GM13976 (cell line): ENCODE measurements at regions not wholly inside any gene's neighbourhood (a gene's known extent, or its start where the extent isn't known, plus 50 kb on each side); places are given as distances from the start of the nearest gene placed in this dataset.

Source experiments
- DNase-seq: peaks from one replicate; pipeline ENCODE4 v3.0.0; 2012; ENCODE audit warnings: low spot score
- in situ Hi-C: fragments of 300-500 bp; cut with MboI; formaldehyde crosslinking; loops from one replicate; pipeline ENCODE4 v1.12.0; 2022; ENCODE audit warnings: low sequenced_read_pairs, mixed read lengths, inconsistent platforms; ENCODE audit not compliant: unreplicated experiment
- TF ChIP-seq, protein P1 (sequence below): IDR thresholded peaks from 2 replicates; pipeline ENCODE4 v1.5.1; 2012; ENCODE audit warnings: borderline replicate concordance, mild to moderate bottlenecking; ENCODE audit not compliant: insufficient read depth; ENCODE audit errors: extremely low read depth, missing control alignments, control extremely low read depth

DNA sequence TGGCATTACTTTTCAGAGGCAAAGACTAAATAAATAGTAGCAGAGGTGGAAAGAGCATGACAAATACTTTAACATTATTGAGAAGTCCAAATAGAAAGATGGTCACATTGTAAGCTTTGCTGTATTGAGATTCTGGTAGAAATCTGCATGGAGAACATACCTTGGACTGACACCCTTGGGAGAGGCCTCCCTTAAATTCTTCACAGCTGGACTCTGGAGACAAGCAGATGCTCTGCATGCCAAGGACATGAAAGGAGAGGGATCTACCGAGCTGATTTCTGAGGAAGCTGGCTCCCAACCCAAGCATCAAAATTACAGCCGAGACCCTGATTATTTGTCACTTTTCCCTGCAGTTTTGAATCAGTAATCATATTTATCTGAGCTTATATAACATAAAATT is 212.5 kb upstream of the COL8A1 start:
- no peak for DNase-seq
- TF ChIP-seq, protein P1, sequence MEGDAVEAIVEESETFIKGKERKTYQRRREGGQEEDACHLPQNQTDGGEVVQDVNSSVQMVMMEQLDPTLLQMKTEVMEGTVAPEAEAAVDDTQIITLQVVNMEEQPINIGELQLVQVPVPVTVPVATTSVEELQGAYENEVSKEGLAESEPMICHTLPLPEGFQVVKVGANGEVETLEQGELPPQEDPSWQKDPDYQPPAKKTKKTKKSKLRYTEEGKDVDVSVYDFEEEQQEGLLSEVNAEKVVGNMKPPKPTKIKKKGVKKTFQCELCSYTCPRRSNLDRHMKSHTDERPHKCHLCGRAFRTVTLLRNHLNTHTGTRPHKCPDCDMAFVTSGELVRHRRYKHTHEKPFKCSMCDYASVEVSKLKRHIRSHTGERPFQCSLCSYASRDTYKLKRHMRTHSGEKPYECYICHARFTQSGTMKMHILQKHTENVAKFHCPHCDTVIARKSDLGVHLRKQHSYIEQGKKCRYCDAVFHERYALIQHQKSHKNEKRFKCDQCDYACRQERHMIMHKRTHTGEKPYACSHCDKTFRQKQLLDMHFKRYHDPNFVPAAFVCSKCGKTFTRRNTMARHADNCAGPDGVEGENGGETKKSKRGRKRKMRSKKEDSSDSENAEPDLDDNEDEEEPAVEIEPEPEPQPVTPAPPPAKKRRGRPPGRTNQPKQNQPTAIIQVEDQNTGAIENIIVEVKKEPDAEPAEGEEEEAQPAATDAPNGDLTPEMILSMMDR: no peak
- in situ Hi-C loops: no loop called here

DNA sequence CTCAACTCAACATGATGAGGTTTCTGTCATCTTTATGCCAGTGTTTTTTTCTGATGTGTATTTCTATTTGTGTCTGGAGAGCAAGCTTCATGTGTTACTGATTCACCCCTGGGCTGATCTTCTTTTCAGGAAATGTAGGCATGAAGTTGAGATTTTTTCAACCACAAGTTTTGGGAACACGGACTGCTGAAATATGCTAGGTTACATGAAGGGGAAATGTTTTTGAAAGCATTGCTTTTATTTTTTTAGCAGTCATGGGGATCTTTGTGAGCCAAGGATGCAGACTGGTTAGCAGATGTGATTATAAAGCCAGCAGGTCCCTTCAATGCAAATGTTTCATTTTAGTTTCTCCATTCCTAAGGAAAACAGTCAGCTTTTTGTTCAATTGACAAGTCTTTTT is 219.3 kb upstream of the COL8A1 start:
- TF ChIP-seq, protein P1: no peak
- DNase-seq: no peak
- in situ Hi-C loops: loop anchor here (10.0 kb wide), 1 partner anchor 86 kb away; no protein-coding TSS in a partner anchor

DNA sequence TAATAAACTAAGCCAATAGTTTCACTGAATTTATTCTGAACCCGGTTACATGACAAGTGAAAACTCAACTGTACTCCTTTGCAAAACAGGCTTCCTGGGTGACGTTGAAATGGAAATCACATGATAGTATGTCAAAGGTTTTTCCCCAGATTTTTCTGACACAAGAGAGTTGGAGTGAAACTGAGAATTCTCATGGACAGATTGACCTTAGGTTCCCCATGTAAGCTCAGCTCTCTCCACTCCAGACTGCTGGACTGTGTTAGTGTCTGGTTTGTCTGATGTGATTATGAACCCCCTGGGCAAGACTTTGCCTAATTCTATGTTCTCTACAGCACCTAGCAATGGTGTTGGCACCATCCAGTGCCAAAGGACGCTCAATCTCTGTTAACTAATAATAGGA is 219.7 kb upstream of the COL8A1 start:
- TF ChIP-seq, protein P1: no peak
- in situ Hi-C loops: loop anchor here (10.0 kb wide), 1 partner anchor 86 kb away; no protein-coding TSS in a partner anchor
- DNase-seq: peak; percentile 60

DNA sequence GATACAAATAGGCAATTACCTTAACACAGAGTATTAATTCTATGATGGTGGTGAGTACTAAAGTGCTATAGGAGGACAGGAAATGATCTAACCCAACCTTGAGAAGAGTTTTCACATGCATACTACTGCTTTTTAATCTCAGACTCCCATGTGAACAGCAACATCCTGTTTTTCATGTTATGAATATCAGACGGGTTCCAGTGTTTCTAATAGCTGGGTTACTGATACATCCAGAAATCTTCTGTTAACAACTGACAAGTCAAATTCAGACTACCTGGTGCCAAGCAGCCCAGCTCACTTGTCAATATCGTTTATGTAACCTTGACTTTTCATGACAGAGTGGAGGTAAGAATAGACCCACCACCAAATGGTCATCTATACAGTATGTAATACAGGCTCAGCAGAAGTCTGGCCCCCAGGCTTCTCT is 220.2 kb upstream of the COL8A1 start:
- TF ChIP-seq, protein P1: no peak
- in situ Hi-C loops: loop anchor here (10.0 kb wide), 1 partner anchor 87 kb away; no protein-coding TSS in a partner anchor
- DNase-seq: peak; percentile 68

DNA sequence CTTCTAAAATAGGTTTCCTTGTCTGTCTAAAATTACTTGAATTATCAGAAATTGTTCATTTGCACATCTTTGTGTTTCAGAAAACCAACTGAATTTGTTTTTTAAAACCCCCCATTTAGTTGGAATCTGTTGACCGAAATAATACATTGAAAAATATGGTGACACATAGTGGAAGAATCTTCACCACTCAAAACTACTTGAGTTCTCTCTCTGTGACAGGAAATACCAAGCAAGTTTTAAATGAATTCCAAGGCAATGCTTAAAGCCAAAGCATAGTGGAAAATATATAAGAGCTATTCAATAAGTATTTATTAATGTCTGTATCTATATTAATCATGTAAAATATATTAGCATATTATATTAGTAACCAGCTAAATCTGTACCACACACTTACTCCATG is 224.9 kb upstream of the COL8A1 start:
- TF ChIP-seq, protein P1: no peak
- in situ Hi-C loops: loop anchor here (10.0 kb wide), 1 partner anchor 91 kb away; no protein-coding TSS in a partner anchor
- DNase-seq: no peak

DNA sequence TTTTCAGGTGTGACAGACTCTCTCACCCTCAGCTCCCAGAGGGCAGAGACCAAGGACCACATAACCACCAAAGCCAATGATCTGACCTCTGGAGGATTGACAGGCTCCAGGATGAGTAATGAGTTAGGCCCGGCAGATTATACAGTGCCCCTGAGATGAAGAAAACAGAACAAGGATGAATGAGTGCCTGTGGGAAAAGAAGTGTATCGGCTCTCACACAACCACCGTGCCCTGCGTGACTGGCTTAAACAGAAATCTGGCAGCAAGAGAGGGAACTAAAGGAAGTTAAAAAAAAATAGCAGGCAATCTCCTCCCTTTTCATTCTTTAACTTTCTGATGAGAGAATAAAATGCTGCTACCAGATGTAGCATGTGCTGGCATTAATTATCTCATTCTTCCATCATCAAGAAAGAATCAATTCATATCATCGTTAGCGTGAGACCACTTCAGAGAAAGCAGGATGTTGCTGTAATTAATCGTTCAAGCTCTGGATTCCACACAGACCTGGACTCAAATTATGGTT is 227.5 kb upstream of the COL8A1 start:
- TF ChIP-seq, protein P1: no peak
- no peak for DNase-seq

More for the DNA sequence above, 227.5 kb upstream of the COL8A1 start:
- in situ Hi-C loops: loop anchor here (10.0 kb wide), 1 partner anchor 94 kb away; no protein-coding TSS in a partner anchor
